Activated CD8-positive, alpha-beta T cell treated with anti-CD3 and anti-CD28 coated beads, Interleukin-2, amount 10 ng/mL, durations not matched to agents 7 days and 5 days (primary cell): ENCODE measurements at regions not wholly inside any gene's neighbourhood (a gene's known extent, or its start where the extent isn't known, plus 50 kb on each side); places are given as distances from the start of the nearest gene placed in this dataset.

ENCODE experiments used
- ATAC-seq: fragments of 150-1000 bp; cut with Tn5 transposase; one replicate; pipeline ENCODE4 v1.10.0; 2021; ENCODE audit warnings: moderate library complexity
- CTCF ChIA-PET: fragments of 350-600 bp; sonication (Branson Sonifier 250); formaldehyde crosslinking; loops from one replicate; lab custom pipeline; 2021; ENCODE audit warnings: antibody characterized with exemption; lab: Charles Lee
- POLR2A ChIA-PET: fragments of 350-600 bp; sonication (Branson Sonifier 250); formaldehyde crosslinking; loops from one replicate; lab custom pipeline; 2021; ENCODE audit warnings: antibody characterized with exemption; lab: Charles Lee
- DNase-seq: peaks from one replicate; pipeline ENCODE4 v3.0.0-alpha.2; 2020
- H3K27ac Mint-ChIP-seq: one replicate; pipeline ENCODE4 v1.8.0; 2021; ENCODE audit warnings: mild to moderate bottlenecking, mixed read lengths
- H3K27me3 Mint-ChIP-seq: one replicate; pipeline ENCODE4 v1.8.0; 2021; ENCODE audit warnings: low read depth, mixed read lengths
- H3K36me3 Mint-ChIP-seq: one replicate; pipeline ENCODE4 v1.8.0; 2021; ENCODE audit warnings: low read depth, mixed read lengths
- H3K4me1 Mint-ChIP-seq: one replicate; pipeline ENCODE4 v1.8.0; 2021; ENCODE audit warnings: low read depth, mixed read lengths
- H3K4me3 Mint-ChIP-seq: one replicate; pipeline ENCODE4 v1.8.0; 2021; ENCODE audit warnings: mild to moderate bottlenecking, mixed read lengths
- H3K9me3 Mint-ChIP-seq: one replicate; pipeline ENCODE4 v1.8.0; 2022; ENCODE audit warnings: mixed read lengths; ENCODE audit not compliant: insufficient read depth

- CTCF ChIA-PET = interaction anchor here (0.9 to 2.1 kb wide), 2 partner anchors 18 to 25 kb away, joined by 3 to 12 read pairs; no protein-coding TSS in a partner anchor
- POLR2A ChIA-PET = no interaction called here
- Mint-ChIP-seq H3K4me1 (peaks cover 26% of the 10 kb centered on the region), H3K27ac (no peak overlapping the region), H3K27me3 (peaks cover 12% of the 10 kb centered on the region), H3K9me3 (no peaks in the 10 kb centered on the region), H3K36me3 (no peaks in the 10 kb centered on the region), H3K4me3 (no peak overlapping the region)
- DNase-seq (no peak), ATAC-seq (no peak)
Observed at GRCh38 chr5:133850811-133851210, 117.6 kb downstream of the C5orf15 start.

GRCh38 chr5:133849116-133849515 lies 119.3 kb downstream of the C5orf15 start:
- H3K4me3 Mint-ChIP-seq = no peak overlapping the region
- ATAC-seq (no peak), DNase-seq (no peak)
- POLR2A ChIA-PET = no interaction called here
- no peaks in the 10 kb centered on the region for H3K9me3 Mint-ChIP-seq
- H3K4me1 Mint-ChIP-seq = peaks cover 26% of the 10 kb centered on the region
- H3K27ac Mint-ChIP-seq = no peak overlapping the region
- H3K27me3 Mint-ChIP-seq = peaks cover 8% of the 10 kb centered on the region
- no peaks in the 10 kb centered on the region for H3K36me3 Mint-ChIP-seq
- CTCF ChIA-PET = interaction anchor here (1.0 kb wide), 1 partner anchor 20 kb away, joined by 5 read pairs; no protein-coding TSS in a partner anchor

- Mint-ChIP-seq H3K27ac (peak overlapping the region; percentile 75), H3K4me1 (peaks cover 26% of the 10 kb centered on the region), H3K4me3 (no peak overlapping the region), H3K9me3 (no peaks in the 10 kb centered on the region), H3K36me3 (no peaks in the 10 kb centered on the region), H3K27me3 (peaks cover 8% of the 10 kb centered on the region)
- peak; percentile 60 for ATAC-seq
- peak; percentile 45 for DNase-seq
- ChIA-PET POLR2A (no interaction called here), CTCF (interaction anchor here (1.0 kb wide), 1 partner anchor 21 kb away, joined by 5 read pairs; no protein-coding TSS in a partner anchor)
Observed at GRCh38 chr5:133848341-133848811, 120.0 kb downstream of the C5orf15 start.

- no peak for DNase-seq
- no peak for ATAC-seq
- ChIA-PET POLR2A (no interaction called here), CTCF (interaction anchor here (2.4 kb wide), 1 partner anchor 22 kb away, joined by 20 read pairs; no protein-coding TSS in a partner anchor)
- H3K27me3 Mint-ChIP-seq = peaks cover 8% of the 10 kb centered on the region
- no peak overlapping the region for H3K4me3 Mint-ChIP-seq
- H3K9me3 Mint-ChIP-seq = no peaks in the 10 kb centered on the region
- no peaks in the 10 kb centered on the region for H3K36me3 Mint-ChIP-seq
- peaks cover 26% of the 10 kb centered on the region for H3K4me1 Mint-ChIP-seq
- peak overlapping the region; percentile 75 for H3K27ac Mint-ChIP-seq
Observed at GRCh38 chr5:133847886-133848285, 120.5 kb downstream of the C5orf15 start.

- Mint-ChIP-seq H3K27ac (no peak overlapping the region), H3K4me3 (no peak overlapping the region), H3K27me3 (peaks cover 6% of the 10 kb centered on the region), H3K9me3 (no peaks in the 10 kb centered on the region), H3K36me3 (no peaks in the 10 kb centered on the region), H3K4me1 (peaks cover 26% of the 10 kb centered on the region)
- POLR2A ChIA-PET = no interaction called here
- DNase-seq = no peak
- CTCF ChIA-PET = interaction anchor here (2.4 kb wide), 1 partner anchor 22 kb away, joined by 20 read pairs; no protein-coding TSS in a partner anchor
- ATAC-seq = no peak
Observed at GRCh38 chr5:133847301-133847700, 121.1 kb downstream of the C5orf15 start.

- ChIA-PET CTCF (interaction anchor here (2.4 kb wide), 1 partner anchor 23 kb away, joined by 20 read pairs; no protein-coding TSS in a partner anchor), POLR2A (no interaction called here)
- H3K9me3 Mint-ChIP-seq = no peaks in the 10 kb centered on the region
- H3K36me3 Mint-ChIP-seq = no peaks in the 10 kb centered on the region
- ATAC-seq = no peak
- peak overlapping the region; percentile 2 for H3K27ac Mint-ChIP-seq
- no peak for DNase-seq
- no peak overlapping the region for H3K4me3 Mint-ChIP-seq
- H3K4me1 Mint-ChIP-seq = peaks cover 26% of the 10 kb centered on the region
- H3K27me3 Mint-ChIP-seq = peaks cover 5% of the 10 kb centered on the region
Observed at GRCh38 chr5:133846478-133847226, 121.8 kb downstream of the C5orf15 start.

GRCh38 chr5:133845271-133845670 lies 123.2 kb downstream of the C5orf15 start:
- no peak for ATAC-seq
- H3K9me3 Mint-ChIP-seq = no peaks in the 10 kb centered on the region
- H3K36me3 Mint-ChIP-seq = no peaks in the 10 kb centered on the region
- ChIA-PET POLR2A (no interaction called here), CTCF (interaction anchor here (2.4 kb wide), 1 partner anchor 24 kb away, joined by 20 read pairs; no protein-coding TSS in a partner anchor)
- DNase-seq = no peak
- peaks cover 9% of the 10 kb centered on the region for H3K27me3 Mint-ChIP-seq
- H3K4me1 Mint-ChIP-seq = peaks cover 26% of the 10 kb centered on the region
- no peak overlapping the region for H3K27ac Mint-ChIP-seq
- H3K4me3 Mint-ChIP-seq = no peak overlapping the region

GRCh38 chr5:133844836-133845235 lies 123.6 kb downstream of the C5orf15 start:
- H3K4me1 Mint-ChIP-seq = peaks cover 23% of the 10 kb centered on the region
- H3K27me3 Mint-ChIP-seq = peaks cover 5% of the 10 kb centered on the region
- POLR2A ChIA-PET = no interaction called here
- no peak overlapping the region for H3K4me3 Mint-ChIP-seq
- no peak overlapping the region for H3K27ac Mint-ChIP-seq
- CTCF ChIA-PET = no interaction called here
- no peaks in the 10 kb centered on the region for H3K36me3 Mint-ChIP-seq
- DNase-seq = no peak
- H3K9me3 Mint-ChIP-seq = no peaks in the 10 kb centered on the region
- ATAC-seq = no peak

- peaks cover 4% of the 10 kb centered on the region for H3K27me3 Mint-ChIP-seq
- no peak overlapping the region for H3K27ac Mint-ChIP-seq
- DNase-seq (no peak), ATAC-seq (no peak)
- no peaks in the 10 kb centered on the region for H3K9me3 Mint-ChIP-seq
- no peaks in the 10 kb centered on the region for H3K36me3 Mint-ChIP-seq
- H3K4me3 Mint-ChIP-seq = no peak overlapping the region
- peaks cover 19% of the 10 kb centered on the region for H3K4me1 Mint-ChIP-seq
- ChIA-PET POLR2A (no interaction called here), CTCF (interaction anchor here (1.0 to 1.4 kb wide), 2 partner anchors 12 to 26 kb away, joined by 3 read pairs; no protein-coding TSS in a partner anchor)
Observed at GRCh38 chr5:133843911-133844310, 124.5 kb downstream of the C5orf15 start.

GRCh38 chr5:133842846-133843611 lies 125.4 kb downstream of the C5orf15 start:
- H3K4me3 Mint-ChIP-seq = no peak overlapping the region
- H3K27me3 Mint-ChIP-seq = peaks cover 8% of the 10 kb centered on the region
- peaks cover 14% of the 10 kb centered on the region for H3K4me1 Mint-ChIP-seq
- H3K27ac Mint-ChIP-seq = no peak overlapping the region
- no peaks in the 10 kb centered on the region for H3K9me3 Mint-ChIP-seq
- ATAC-seq (no peak), DNase-seq (no peak)
- ChIA-PET CTCF (interaction anchor here (1.0 to 1.4 kb wide), 2 partner anchors 11 to 27 kb away, joined by 3 read pairs; no protein-coding TSS in a partner anchor), POLR2A (no interaction called here)
- no peaks in the 10 kb centered on the region for H3K36me3 Mint-ChIP-seq

- H3K27me3 Mint-ChIP-seq = peaks cover 11% of the 10 kb centered on the region
- peaks cover 7% of the 10 kb centered on the region for H3K4me1 Mint-ChIP-seq
- H3K27ac Mint-ChIP-seq = no peak overlapping the region
- H3K4me3 Mint-ChIP-seq = no peak overlapping the region
- no peaks in the 10 kb centered on the region for H3K9me3 Mint-ChIP-seq
- DNase-seq (no peak), ATAC-seq (no peak)
- ChIA-PET CTCF (no interaction called here), POLR2A (no interaction called here)
- H3K36me3 Mint-ChIP-seq = no peaks in the 10 kb centered on the region
Observed at GRCh38 chr5:133841831-133842750, 126.3 kb downstream of the C5orf15 start.
